A673 (cell line): ENCODE measurements at regions not wholly inside any gene's neighbourhood (a gene's known extent, or its start where the extent isn't known, plus 50 kb on each side); places are given as distances from the start of the nearest gene placed in this dataset.

Experiments
- BruUV-seq: library from RNA; stranded (reverse); fragments of 400-500 nt; replicated peaks from 2 replicates; lab custom pipeline; 2021; lab: Mats Ljungman, UMichigan
- CTCF ChIA-PET: fragments of 300-600 bp; sonication (Branson Sonifier 250); formaldehyde crosslinking; loops from one replicate; lab custom pipeline; 2022; ENCODE audit warnings: antibody characterized with exemption; lab: Charles Lee
- POLR2A ChIA-PET: fragments of 300-600 bp; sonication (Branson Sonifier 250); formaldehyde crosslinking; loops from one replicate; lab custom pipeline; 2022; ENCODE audit warnings: antibody characterized with exemption; ENCODE audit not compliant: low non-redundant PET; lab: Charles Lee
- DNase-seq: peaks from one replicate; pipeline ENCODE4 v3.0.0-alpha.2; 2015; ENCODE audit warnings: low spot score
- H3K27ac ChIP-seq: fragments of 200-600 bp; sonication (generic); 2 replicates; pipeline ENCODE4 v1.5.1; 2016; ENCODE audit warnings: mixed run types, low read depth, mild to moderate bottlenecking, mixed read lengths, antibody characterized with exemption, low read length; ENCODE audit not compliant: poor library complexity, severe bottlenecking
- H3K27me3 ChIP-seq: fragments of 200-600 bp; sonication (generic); replicated peaks from 2 replicates; pipeline ENCODE4 v1.6.1; 2017; ENCODE audit warnings: mixed run types, low read depth, mild to moderate bottlenecking, mixed read lengths, antibody characterized with exemption, low read length; ENCODE audit not compliant: insufficient read depth, poor library complexity
- H3K36me3 ChIP-seq: fragments of 200-600 bp; sonication (generic); 2 replicates; pipeline ENCODE4 v1.6.1; 2016; ENCODE audit warnings: mixed run types, mild to moderate bottlenecking, mixed read lengths, antibody characterized with exemption, low read length; ENCODE audit not compliant: insufficient read depth, poor library complexity, severe bottlenecking
- H3K4me1 ChIP-seq: fragments of 200-600 bp; sonication (generic); 2 replicates; pipeline ENCODE4 v1.6.1; 2017; ENCODE audit warnings: mixed run types, mild to moderate bottlenecking, mixed read lengths, antibody characterized with exemption, low read length; ENCODE audit not compliant: insufficient read depth, poor library complexity, severe bottlenecking
- H3K4me3 ChIP-seq: fragments of 200-600 bp; sonication (generic); 2 replicates; pipeline ENCODE4 v1.5.1; 2016; ENCODE audit warnings: low read depth, mixed run types, mild to moderate bottlenecking, mixed read lengths, low read length; ENCODE audit not compliant: poor library complexity, severe bottlenecking
- H3K9me3 ChIP-seq: fragments of 200-600 bp; sonication (generic); 2 replicates; pipeline ENCODE4 v1.6.1; 2016; ENCODE audit warnings: mixed run types, low read depth, mild to moderate bottlenecking, mixed read lengths, antibody characterized with exemption, low read length; ENCODE audit not compliant: poor library complexity, severe bottlenecking
- CTCF ChIP-seq: fragments of 300-800, 200-600 bp; sonication (generic); conservative IDR thresholded peaks from 2 replicates; pipeline ENCODE4 v1.5.1; 2017; ENCODE audit warnings: low read depth, mild to moderate bottlenecking, antibody characterized with exemption, low read length, moderate library complexity, mixed read lengths
- EZH2 ChIP-seq: fragments of 200-600 bp; sonication (generic); IDR thresholded peaks from 2 replicates; pipeline ENCODE4 v1.6.1; 2017; ENCODE audit warnings: borderline replicate concordance, low read depth, mild to moderate bottlenecking, mixed read lengths, antibody characterized with exemption, low read length; ENCODE audit not compliant: poor library complexity, severe bottlenecking
- intact Hi-C: fragments of 100-400 bp; cut with micrococcal nuclease; formaldehyde crosslinking; loops from one replicate; pipeline ENCODE4 v1.10.0; 2022; ENCODE audit not compliant: unreplicated experiment

GRCh38 chr4:167939863-167940616 is 152.3 kb upstream of the ANXA10 start:
- no peaks in the 10 kb centered on the region for H3K9me3 ChIP-seq
- no peaks in the 10 kb centered on the region for H3K36me3 ChIP-seq
- H3K27me3 ChIP-seq, result peaks cover 31% of the 10 kb centered on the region
- DNase-seq, result no peak
- intact Hi-C loops, result no loop called here
- ChIA-PET CTCF (no interaction called here), POLR2A (no interaction called here)
- no peaks in the 10 kb centered on the region for H3K4me1 ChIP-seq
- H3K4me3 ChIP-seq, result no peak overlapping the region
- BruUV-seq, result no TSS peak
- no peak overlapping the region for H3K27ac ChIP-seq
- TF ChIP-seq EZH2, result no peak

- DNase-seq, result no peak
- TF ChIP-seq CTCF, result no peak
- TF ChIP-seq EZH2, result no peak
- ChIA-PET CTCF (no interaction called here), POLR2A (no interaction called here)
- no peak overlapping the region for H3K4me3 ChIP-seq
- no TSS peak for BruUV-seq
- H3K36me3 ChIP-seq, result no peaks in the 10 kb centered on the region
- H3K27ac ChIP-seq, result no peak overlapping the region
- no peaks in the 10 kb centered on the region for H3K9me3 ChIP-seq
- H3K27me3 ChIP-seq, result peaks cover 10% of the 10 kb centered on the region
- intact Hi-C loops, result no loop called here
- no peaks in the 10 kb centered on the region for H3K4me1 ChIP-seq
Observed at GRCh38 chr4:167943872-167944505, 148.3 kb upstream of the ANXA10 start.

GRCh38 chr4:167944721-167945120 is 147.6 kb upstream of the ANXA10 start:
- BruUV-seq, result no TSS peak
- Histone ChIP-seq H3K36me3 (no peaks in the 10 kb centered on the region), H3K9me3 (no peaks in the 10 kb centered on the region), H3K4me1 (no peaks in the 10 kb centered on the region), H3K27me3 (peaks cover 3% of the 10 kb centered on the region), H3K27ac (no peak overlapping the region), H3K4me3 (no peak overlapping the region)
- TF ChIP-seq EZH2, result no peak
- no peak for TF ChIP-seq CTCF
- DNase-seq, result no peak
- intact Hi-C loops, result no loop called here
- ChIA-PET POLR2A (no interaction called here), CTCF (no interaction called here)
